ENCODE measurements at regions not wholly inside any gene's neighbourhood (a gene's known extent, or its start where the extent isn't known, plus 50 kb on each side); places are given as distances from the start of the nearest gene placed in this dataset.
A peak's percentile ranks its signal among the peaks of the same experiment; 100 is the strongest.

DNA sequence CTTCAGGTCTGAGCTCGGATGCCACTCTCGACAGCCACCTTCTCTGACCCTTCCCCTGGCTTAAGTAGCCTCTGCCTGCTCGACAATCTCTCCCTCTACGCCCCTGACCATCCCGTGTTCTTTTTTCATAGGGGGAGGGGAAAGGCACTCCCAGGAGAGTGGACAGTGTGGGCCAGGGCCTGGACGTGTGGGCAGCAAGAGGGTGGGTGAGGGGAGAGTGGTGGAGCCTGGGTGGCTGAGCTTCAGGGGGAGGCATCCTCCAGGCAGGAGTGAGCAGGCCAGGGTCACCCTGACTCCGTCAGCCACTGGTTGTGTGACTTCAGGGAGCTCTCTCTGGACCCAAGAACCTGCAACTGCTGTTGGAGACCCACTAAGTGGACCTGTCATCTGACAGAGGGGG is 92.7 kb downstream of the CEBPB start:
- no peak overlapping the region for H3K4me3 ChIP-seq

GRCh38 chr20:50283922-50284810 is 93.5 kb downstream of the CEBPB start:
- intact Hi-C loops (cut with DNase I; ENCODE audit: low total_unique reads) = no loop called here
- Histone ChIP-seq H3K36me3 (no peaks in the 10 kb centered on the region), H3K27me3 (no peaks in the 10 kb centered on the region), H3K9me3 (no peaks in the 10 kb centered on the region), H3K4me3 (no peak overlapping the region), H3K27ac (peak overlapping the region; percentile 87 to 94), H3K4me1 (peaks cover 20 to 28% of the 10 kb centered on the region in 2 donors)
- TF ChIP-seq, protein P1, sequence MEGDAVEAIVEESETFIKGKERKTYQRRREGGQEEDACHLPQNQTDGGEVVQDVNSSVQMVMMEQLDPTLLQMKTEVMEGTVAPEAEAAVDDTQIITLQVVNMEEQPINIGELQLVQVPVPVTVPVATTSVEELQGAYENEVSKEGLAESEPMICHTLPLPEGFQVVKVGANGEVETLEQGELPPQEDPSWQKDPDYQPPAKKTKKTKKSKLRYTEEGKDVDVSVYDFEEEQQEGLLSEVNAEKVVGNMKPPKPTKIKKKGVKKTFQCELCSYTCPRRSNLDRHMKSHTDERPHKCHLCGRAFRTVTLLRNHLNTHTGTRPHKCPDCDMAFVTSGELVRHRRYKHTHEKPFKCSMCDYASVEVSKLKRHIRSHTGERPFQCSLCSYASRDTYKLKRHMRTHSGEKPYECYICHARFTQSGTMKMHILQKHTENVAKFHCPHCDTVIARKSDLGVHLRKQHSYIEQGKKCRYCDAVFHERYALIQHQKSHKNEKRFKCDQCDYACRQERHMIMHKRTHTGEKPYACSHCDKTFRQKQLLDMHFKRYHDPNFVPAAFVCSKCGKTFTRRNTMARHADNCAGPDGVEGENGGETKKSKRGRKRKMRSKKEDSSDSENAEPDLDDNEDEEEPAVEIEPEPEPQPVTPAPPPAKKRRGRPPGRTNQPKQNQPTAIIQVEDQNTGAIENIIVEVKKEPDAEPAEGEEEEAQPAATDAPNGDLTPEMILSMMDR (IDR thresholded peaks at IDR 0.05) = no peak
- TF ChIP-seq POLR2AphosphoS5 (IDR thresholded peaks at IDR 0.05) (peak in 2 of 3 donors; percentile 17 to 61), POLR2A (IDR thresholded peaks at IDR 0.05) (no peak)
- DNase-seq (ENCODE audit: low spot score in 2 of 2) = peak in 1 of 2 donors; percentile 69

More for the DNA sequence above, 92.7 kb downstream of the CEBPB start:
- Histone ChIP-seq H3K36me3 (no peaks in the 10 kb centered on the region), H3K9me3 (no peaks in the 10 kb centered on the region), H3K27ac (peak overlapping the region; percentile 87 to 94), H3K4me1 (peaks cover 20 to 28% of the 10 kb centered on the region in 2 donors), H3K27me3 (no peaks in the 10 kb centered on the region)
- no peak for TF ChIP-seq POLR2AphosphoS5 (IDR thresholded peaks at IDR 0.05)
- TF ChIP-seq, protein P1 (IDR thresholded peaks at IDR 0.05) = no peak
- no peak for TF ChIP-seq POLR2A (IDR thresholded peaks at IDR 0.05)
- intact Hi-C loops (cut with DNase I; ENCODE audit: low total_unique reads) = no loop called here
- no peak for DNase-seq (ENCODE audit: low spot score in 2 of 2)

DNA sequence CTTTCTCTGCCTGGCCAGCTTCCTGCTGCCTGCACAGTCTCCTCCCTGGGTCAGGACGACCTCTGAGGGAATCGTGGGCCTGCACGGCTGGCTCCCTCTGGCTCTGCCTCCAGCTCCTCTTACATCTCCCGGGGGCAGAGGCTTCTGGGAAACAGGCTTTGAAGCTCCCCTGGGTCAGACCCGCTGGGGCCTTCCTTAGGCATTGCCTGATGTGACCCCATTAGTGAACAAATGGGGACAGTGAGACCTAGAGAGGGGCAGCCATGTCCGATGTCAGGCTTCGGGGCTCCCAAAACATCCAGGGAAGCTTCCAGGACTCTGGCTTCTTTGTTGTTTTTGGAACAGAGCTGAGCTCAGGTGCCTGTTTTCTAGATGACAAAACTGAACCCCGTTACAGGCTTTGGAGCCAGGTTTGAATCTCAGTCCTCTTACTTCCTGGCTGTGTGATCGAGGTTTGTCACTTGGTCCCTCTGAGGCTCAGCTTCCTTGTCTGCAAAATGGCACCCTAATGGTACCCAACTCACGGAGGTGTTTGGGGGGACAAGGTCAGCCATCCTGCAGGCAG is 94.3 kb downstream of the CEBPB start:
- H3K36me3 ChIP-seq = no peaks in the 10 kb centered on the region
- no peaks in the 10 kb centered on the region for H3K27me3 ChIP-seq
- no peaks in the 10 kb centered on the region for H3K9me3 ChIP-seq
- H3K27ac ChIP-seq = peak overlapping the region; percentile 87 to 94
- H3K4me3 ChIP-seq = no peak overlapping the region
- intact Hi-C loops (cut with DNase I; ENCODE audit: low total_unique reads) = no loop called here
- DNase-seq (ENCODE audit: low spot score in 2 of 2) = no peak
- H3K4me1 ChIP-seq = peaks cover 20 to 28% of the 10 kb centered on the region in 2 donors
- TF ChIP-seq POLR2A (IDR thresholded peaks at IDR 0.05) = no peak
- TF ChIP-seq, protein P1 (IDR thresholded peaks at IDR 0.05) = no peak
- no peak for TF ChIP-seq POLR2AphosphoS5 (IDR thresholded peaks at IDR 0.05)

DNA sequence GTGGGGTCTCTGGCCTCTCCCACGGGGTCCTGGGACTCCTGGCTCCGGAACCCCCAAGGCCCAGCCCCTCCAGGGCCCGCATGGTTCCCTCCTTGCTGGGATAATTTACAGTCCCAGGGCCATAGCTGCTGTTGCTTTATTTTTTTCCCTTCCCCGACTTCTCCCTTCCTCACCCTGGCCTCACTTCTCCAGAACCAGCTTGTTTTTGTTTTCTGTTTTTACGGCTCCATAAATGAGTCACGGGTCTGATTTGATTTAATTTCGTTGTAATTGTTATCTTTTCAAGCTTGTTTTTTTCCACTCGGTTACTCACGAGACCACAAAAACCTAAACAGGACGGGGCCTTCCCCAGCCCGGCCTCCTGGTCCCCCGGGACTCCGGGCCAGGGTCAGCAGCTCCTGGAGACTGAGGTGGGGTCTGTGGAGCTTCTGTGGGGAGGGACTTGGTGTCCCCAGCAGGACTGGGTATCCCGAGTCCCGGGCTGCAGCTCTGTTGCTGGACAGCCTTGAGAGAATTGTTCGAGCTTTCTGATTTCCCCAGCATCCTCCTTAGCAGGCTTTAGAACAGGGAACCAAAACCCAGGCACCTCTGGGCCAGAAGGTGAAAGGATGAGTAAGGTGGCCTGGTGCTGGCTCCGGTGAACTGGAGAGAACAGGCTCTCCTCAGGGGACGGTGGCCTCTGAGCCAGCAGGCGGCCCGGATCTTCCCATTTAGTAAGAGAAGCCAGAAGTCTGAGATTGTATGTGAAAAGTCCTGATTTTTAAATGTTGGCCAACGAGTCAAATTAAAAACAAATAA is 94.9 kb downstream of the CEBPB start:
- TF ChIP-seq, protein P1 (IDR thresholded peaks at IDR 0.05) = no peak
- peak; percentile 17 for TF ChIP-seq POLR2A (IDR thresholded peaks at IDR 0.05)
- peak in 1 of 3 donors; percentile 45 for TF ChIP-seq POLR2AphosphoS5 (IDR thresholded peaks at IDR 0.05)
- Histone ChIP-seq H3K9me3 (no peaks in the 10 kb centered on the region), H3K36me3 (no peaks in the 10 kb centered on the region), H3K27ac (peak overlapping the region; percentile 87 to 94), H3K4me1 (peaks cover 20 to 28% of the 10 kb centered on the region in 2 donors), H3K4me3 (peak overlapping the region in 1 of 3 donors; percentile 13), H3K27me3 (no peaks in the 10 kb centered on the region)
- intact Hi-C loops (cut with DNase I; ENCODE audit: low total_unique reads) = no loop called here
- no peak for DNase-seq (ENCODE audit: low spot score in 2 of 2)

Measured in breast epithelium (tissue), 4 donors.